ENCODE measurements at regions not wholly inside any gene's neighbourhood (a gene's known extent, or its start where the extent isn't known, plus 50 kb on each side); places are given as distances from the start of the nearest gene placed in this dataset.

DNA sequence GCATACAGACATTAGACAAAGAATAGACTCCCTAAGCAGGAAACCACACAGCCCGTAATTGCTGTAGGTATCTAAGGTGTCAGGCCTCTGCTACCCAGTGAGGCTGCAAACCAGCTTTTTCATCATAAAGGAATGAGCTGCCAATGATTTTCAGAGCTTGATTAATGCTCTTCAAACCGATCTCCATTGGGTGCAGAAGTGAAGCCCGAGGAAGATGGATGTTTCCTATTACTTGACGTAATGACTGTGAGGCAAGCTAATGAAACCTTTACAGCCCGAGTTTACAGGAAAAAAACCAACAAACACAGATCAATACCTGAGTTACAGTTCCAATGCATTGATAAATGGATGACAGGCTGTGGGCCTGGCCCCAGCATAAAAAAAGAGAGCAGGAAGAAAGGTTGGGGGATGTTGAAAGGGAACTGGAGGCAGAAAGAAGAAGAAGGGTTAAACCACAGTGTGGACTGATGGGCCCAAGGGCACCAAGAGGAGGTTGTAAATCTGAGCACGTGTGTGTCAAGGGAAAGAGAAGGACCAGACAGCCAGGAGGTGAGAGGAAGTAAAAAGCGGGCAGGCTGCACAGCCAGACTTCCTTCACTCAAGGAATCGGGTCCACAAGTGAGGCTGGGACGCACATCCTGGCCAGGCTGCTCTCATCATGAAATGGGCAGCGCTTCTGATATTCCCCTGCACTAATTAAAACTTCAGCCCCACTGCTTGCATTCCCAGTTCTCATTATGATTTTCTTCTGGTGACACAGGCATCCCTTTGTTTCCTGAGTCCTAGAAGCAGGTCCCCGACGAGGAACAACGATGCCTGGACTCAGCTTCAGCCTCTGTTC is 70.6 kb upstream of the NTM start:
- Histone ChIP-seq H3K4me3 (ENCODE audit: low read depth in 1 of 2, low read length in 2 of 2) (no peak overlapping the region), H2AFZ (ENCODE audit: low read depth, low read length) (no peak overlapping the region), H3K36me3 (ENCODE audit: insufficient read depth, low read length) (no peaks in the 10 kb centered on the region), H3K4me1 (ENCODE audit: insufficient read depth, low read length) (no peaks in the 10 kb centered on the region), H3K27ac (ENCODE audit: low read length) (no peak overlapping the region), H3K79me2 (ENCODE audit: insufficient read depth, low read length) (no peaks in the 10 kb centered on the region), H3K27me3 (ENCODE audit: insufficient read depth, low read length, poor library complexity) (peaks cover 3% of the 10 kb centered on the region), H3K9me3 (ENCODE audit: insufficient read depth, low read length, severe bottlenecking) (no peaks in the 10 kb centered on the region), H3K9ac (ENCODE audit: low read depth, low read length) (no peak overlapping the region), H4K20me1 (ENCODE audit: insufficient read depth, low read length) (no peaks in the 10 kb centered on the region), H3K4me2 (ENCODE audit: insufficient read depth, low read length) (no peak overlapping the region)
- no peak for TF ChIP-seq EZH2 (IDR thresholded peaks at IDR 0.05; ENCODE audit: borderline replicate concordance, low read depth, low read length, severe bottlenecking)
- TF ChIP-seq CTCF (IDR thresholded peaks at IDR 0.05; ENCODE audit: borderline replicate concordance, extremely low read depth, low read length, poor library complexity, severe bottlenecking): no peak
- DNase-seq (no peak), ATAC-seq (ENCODE audit: insufficient read depth, low read depth) (no peak)

DNA sequence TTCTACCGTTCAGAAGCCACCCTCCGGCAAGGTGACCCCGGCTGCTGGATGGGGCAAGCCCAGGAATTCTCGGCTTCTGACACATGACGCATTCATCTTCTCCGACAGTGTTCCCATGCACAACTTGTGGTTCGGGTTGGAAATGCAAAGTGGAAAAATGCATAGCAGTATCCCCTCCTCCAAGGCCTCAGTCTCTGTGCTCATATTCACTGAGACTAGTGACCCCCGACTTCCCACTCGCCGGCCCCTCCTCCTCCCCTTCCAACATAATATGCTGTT is 70.0 kb upstream of the NTM start:
- no peak for ATAC-seq (ENCODE audit: insufficient read depth, low read depth)
- no peak overlapping the region for H3K27ac ChIP-seq (ENCODE audit: low read length)
- no peak overlapping the region for H3K9ac ChIP-seq (ENCODE audit: low read depth, low read length)
- H3K4me1 ChIP-seq (ENCODE audit: insufficient read depth, low read length): no peaks in the 10 kb centered on the region
- no peak overlapping the region for H2AFZ ChIP-seq (ENCODE audit: low read depth, low read length)
- H3K9me3 ChIP-seq (ENCODE audit: insufficient read depth, low read length, severe bottlenecking): no peaks in the 10 kb centered on the region
- no peak overlapping the region for H3K4me3 ChIP-seq (ENCODE audit: low read depth in 1 of 2, low read length in 2 of 2)
- H3K36me3 ChIP-seq (ENCODE audit: insufficient read depth, low read length): no peaks in the 10 kb centered on the region
- H3K27me3 ChIP-seq (ENCODE audit: insufficient read depth, low read length, poor library complexity): peaks cover 3% of the 10 kb centered on the region
- TF ChIP-seq EZH2 (IDR thresholded peaks at IDR 0.05; ENCODE audit: borderline replicate concordance, low read depth, low read length, severe bottlenecking): no peak
- TF ChIP-seq CTCF (IDR thresholded peaks at IDR 0.05; ENCODE audit: borderline replicate concordance, extremely low read depth, low read length, poor library complexity, severe bottlenecking): no peak
- H3K79me2 ChIP-seq (ENCODE audit: insufficient read depth, low read length): no peaks in the 10 kb centered on the region
- no peak overlapping the region for H3K4me2 ChIP-seq (ENCODE audit: insufficient read depth, low read length)
- no peaks in the 10 kb centered on the region for H4K20me1 ChIP-seq (ENCODE audit: insufficient read depth, low read length)
- no peak for DNase-seq

- Histone ChIP-seq H3K79me2 (ENCODE audit: insufficient read depth, low read length) (no peaks in the 10 kb centered on the region), H3K36me3 (ENCODE audit: insufficient read depth, low read length) (no peaks in the 10 kb centered on the region), H3K4me2 (ENCODE audit: insufficient read depth, low read length) (no peak overlapping the region), H3K27ac (ENCODE audit: low read length) (no peak overlapping the region), H3K9me3 (ENCODE audit: insufficient read depth, low read length, severe bottlenecking) (no peaks in the 10 kb centered on the region), H3K4me1 (ENCODE audit: insufficient read depth, low read length) (no peaks in the 10 kb centered on the region), H2AFZ (ENCODE audit: low read depth, low read length) (no peak overlapping the region), H3K27me3 (ENCODE audit: insufficient read depth, low read length, poor library complexity) (peaks cover 3% of the 10 kb centered on the region), H4K20me1 (ENCODE audit: insufficient read depth, low read length) (no peaks in the 10 kb centered on the region), H3K4me3 (ENCODE audit: low read depth in 1 of 2, low read length in 2 of 2) (no peak overlapping the region), H3K9ac (ENCODE audit: low read depth, low read length) (no peak overlapping the region)
- no peak for ATAC-seq (ENCODE audit: insufficient read depth, low read depth)
- DNase-seq: no peak
- TF ChIP-seq CTCF (IDR thresholded peaks at IDR 0.05; ENCODE audit: borderline replicate concordance, extremely low read depth, low read length, poor library complexity, severe bottlenecking) (no peak), EZH2 (IDR thresholded peaks at IDR 0.05; ENCODE audit: borderline replicate concordance, low read depth, low read length, severe bottlenecking) (no peak)
Measured at GRCh38 chr11:131301306-131301705, 69.1 kb upstream of the NTM start.
